AG20443 (cell line): ENCODE measurements at regions not wholly inside any gene's neighbourhood (a gene's known extent, or its start where the extent isn't known, plus 50 kb on each side); places are given as distances from the start of the nearest gene placed in this dataset.
A peak's percentile ranks its signal among the peaks of the same experiment; 100 is the strongest.
"Not testable (repeated sequence)": the region's sequence is repeated elsewhere in the genome, so short reads cannot be mapped to it uniquely, and the experiment has no call there.

Experiments used
- DNase-seq: peaks from one replicate; pipeline ENCODE4 v3.0.0; 2012; ENCODE audit warnings: low spot score, mixed read lengths

- DNase-seq = peak; percentile 45
Observed at GRCh38 chr1:192476802-192477298, 98.7 kb upstream of the RGS1 start.

- peak; percentile 47 for DNase-seq
Observed at GRCh38 chr1:192477630-192478029, 97.9 kb upstream of the RGS1 start.

- peak; percentile 78 for DNase-seq
Observed at GRCh38 chr1:192485692-192486436, 89.7 kb upstream of the RGS1 start.

- DNase-seq = no peak
Observed at GRCh38 chr1:192488058-192488457, 87.5 kb upstream of the RGS1 start.

GRCh38 chr1:192489047-192489446, 86.5 kb upstream of the RGS1 start:
- peak; percentile 19 for DNase-seq

- peak; percentile 79 for DNase-seq
Observed at GRCh38 chr1:192489748-192490147, 85.8 kb upstream of the RGS1 start.

GRCh38 chr1:192491804-192492554, 83.6 kb upstream of the RGS1 start:
- peak; percentile 18 for DNase-seq

- DNase-seq = no peak
Observed at GRCh38 chr1:192493584-192493983, 82.0 kb upstream of the RGS1 start.

GRCh38 chr1:192496369-192497056, 79.1 kb upstream of the RGS1 start:
- no peak for DNase-seq

- DNase-seq = no peak
Observed at GRCh38 chr1:192497214-192497794, 78.3 kb upstream of the RGS1 start.

GRCh38 chr1:192498092-192498491, 77.5 kb upstream of the RGS1 start:
- DNase-seq = not testable (repeated sequence)

- DNase-seq = not testable (repeated sequence)
Observed at GRCh38 chr1:192499061-192499581, 76.5 kb upstream of the RGS1 start.

GRCh38 chr1:192500541-192500940, 75.0 kb upstream of the RGS1 start:
- DNase-seq = not testable (repeated sequence)

GRCh38 chr1:192506741-192507155, 68.8 kb upstream of the RGS1 start:
- DNase-seq = peak; percentile 16

- DNase-seq = no peak
Observed at GRCh38 chr1:192512426-192513162, 63.0 kb upstream of the RGS1 start.

- no peak for DNase-seq
Observed at GRCh38 chr1:192513196-192513595, 62.4 kb upstream of the RGS1 start.

GRCh38 chr1:192513697-192514096, 61.9 kb upstream of the RGS1 start:
- no peak for DNase-seq

- no peak for DNase-seq
Observed at GRCh38 chr1:192516776-192517297, 58.7 kb upstream of the RGS1 start.

GRCh38 chr1:192517716-192518355, 57.7 kb upstream of the RGS1 start:
- not testable (repeated sequence) for DNase-seq

GRCh38 chr1:192518700-192519099, 56.9 kb upstream of the RGS1 start:
- DNase-seq = no peak
